ENCODE measurements at regions not wholly inside any gene's neighbourhood (a gene's known extent, or its start where the extent isn't known, plus 50 kb on each side); places are given as distances from the start of the nearest gene placed in this dataset.

DNA sequence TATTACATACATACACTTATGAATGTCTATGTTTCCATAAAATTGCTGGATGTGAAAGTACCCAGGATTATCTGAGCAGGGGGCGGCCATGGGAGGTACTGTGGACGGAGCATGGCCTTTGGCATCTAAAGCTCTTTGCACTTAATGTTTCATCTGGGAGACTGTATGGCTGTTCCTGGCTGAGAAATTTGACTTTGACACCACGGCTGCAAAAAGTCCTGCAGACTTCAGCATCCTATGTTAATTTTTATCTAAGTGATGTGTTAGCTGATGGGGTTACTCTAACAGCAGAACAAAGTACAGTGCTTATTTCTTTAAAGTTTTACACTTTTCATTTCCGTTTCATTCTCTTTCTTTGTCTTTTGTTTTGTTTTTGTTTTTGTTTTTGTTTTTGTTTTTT, 139.8 kb upstream of the STX18 start:
- TF ChIP-seq, protein P1, sequence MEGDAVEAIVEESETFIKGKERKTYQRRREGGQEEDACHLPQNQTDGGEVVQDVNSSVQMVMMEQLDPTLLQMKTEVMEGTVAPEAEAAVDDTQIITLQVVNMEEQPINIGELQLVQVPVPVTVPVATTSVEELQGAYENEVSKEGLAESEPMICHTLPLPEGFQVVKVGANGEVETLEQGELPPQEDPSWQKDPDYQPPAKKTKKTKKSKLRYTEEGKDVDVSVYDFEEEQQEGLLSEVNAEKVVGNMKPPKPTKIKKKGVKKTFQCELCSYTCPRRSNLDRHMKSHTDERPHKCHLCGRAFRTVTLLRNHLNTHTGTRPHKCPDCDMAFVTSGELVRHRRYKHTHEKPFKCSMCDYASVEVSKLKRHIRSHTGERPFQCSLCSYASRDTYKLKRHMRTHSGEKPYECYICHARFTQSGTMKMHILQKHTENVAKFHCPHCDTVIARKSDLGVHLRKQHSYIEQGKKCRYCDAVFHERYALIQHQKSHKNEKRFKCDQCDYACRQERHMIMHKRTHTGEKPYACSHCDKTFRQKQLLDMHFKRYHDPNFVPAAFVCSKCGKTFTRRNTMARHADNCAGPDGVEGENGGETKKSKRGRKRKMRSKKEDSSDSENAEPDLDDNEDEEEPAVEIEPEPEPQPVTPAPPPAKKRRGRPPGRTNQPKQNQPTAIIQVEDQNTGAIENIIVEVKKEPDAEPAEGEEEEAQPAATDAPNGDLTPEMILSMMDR (conservative IDR thresholded peaks at IDR 0.05; ENCODE audit: low read depth, low read length), result no peak
- Histone ChIP-seq H3K4me2 (no peak overlapping the region), H3K9ac (no peak overlapping the region), H3K4me1 (ENCODE audit: low read depth, poor library complexity, severe bottlenecking) (peaks cover 17% of the 10 kb centered on the region), H3K79me2 (ENCODE audit: insufficient read depth, low read depth) (no peaks in the 10 kb centered on the region), H3K36me3 (ENCODE audit: insufficient read depth) (no peaks in the 10 kb centered on the region), H2AFZ (ENCODE audit: low read depth) (no peak overlapping the region), H3K27me3 (ENCODE audit: insufficient read depth, low read depth) (no peaks in the 10 kb centered on the region), H3K27ac (no peak overlapping the region), H4K20me1 (ENCODE audit: insufficient read depth) (no peaks in the 10 kb centered on the region), H3K4me3 (IDR thresholded peaks at IDR 0.05; ENCODE audit: insufficient read depth, low read depth, low read length) (no peak overlapping the region)

DNA sequence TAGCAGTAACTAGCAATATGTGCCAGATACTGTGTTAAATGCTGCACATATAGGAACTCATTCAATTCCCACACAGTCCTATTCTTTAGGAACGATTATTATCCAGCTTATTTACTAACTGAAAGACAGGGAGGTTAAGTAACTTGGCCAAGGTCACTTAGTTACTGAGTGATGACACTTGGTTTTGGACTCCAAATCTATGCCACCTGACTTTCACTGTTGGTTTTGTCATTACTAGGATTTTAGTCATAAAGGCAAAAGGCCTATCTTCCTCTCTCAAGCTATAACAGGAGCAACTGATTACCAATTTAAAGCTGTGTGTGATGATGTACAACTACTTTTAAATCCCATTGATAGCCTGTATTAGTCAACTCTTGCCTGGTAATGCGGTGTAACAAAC, 138.9 kb upstream of the STX18 start:
- no peaks in the 10 kb centered on the region for H3K27me3 ChIP-seq (ENCODE audit: insufficient read depth, low read depth)
- H3K9ac ChIP-seq, result no peak overlapping the region
- H3K4me3 ChIP-seq (IDR thresholded peaks at IDR 0.05; ENCODE audit: insufficient read depth, low read depth, low read length), result no peak overlapping the region
- H3K27ac ChIP-seq, result no peak overlapping the region
- H3K79me2 ChIP-seq (ENCODE audit: insufficient read depth, low read depth), result no peaks in the 10 kb centered on the region
- H2AFZ ChIP-seq (ENCODE audit: low read depth), result no peak overlapping the region
- H3K4me1 ChIP-seq (ENCODE audit: low read depth, poor library complexity, severe bottlenecking), result peaks cover 12% of the 10 kb centered on the region
- no peak overlapping the region for H3K4me2 ChIP-seq
- no peaks in the 10 kb centered on the region for H3K36me3 ChIP-seq (ENCODE audit: insufficient read depth)
- H4K20me1 ChIP-seq (ENCODE audit: insufficient read depth), result no peaks in the 10 kb centered on the region
- TF ChIP-seq, protein P1 (conservative IDR thresholded peaks at IDR 0.05; ENCODE audit: low read depth, low read length), result no peak

DNA sequence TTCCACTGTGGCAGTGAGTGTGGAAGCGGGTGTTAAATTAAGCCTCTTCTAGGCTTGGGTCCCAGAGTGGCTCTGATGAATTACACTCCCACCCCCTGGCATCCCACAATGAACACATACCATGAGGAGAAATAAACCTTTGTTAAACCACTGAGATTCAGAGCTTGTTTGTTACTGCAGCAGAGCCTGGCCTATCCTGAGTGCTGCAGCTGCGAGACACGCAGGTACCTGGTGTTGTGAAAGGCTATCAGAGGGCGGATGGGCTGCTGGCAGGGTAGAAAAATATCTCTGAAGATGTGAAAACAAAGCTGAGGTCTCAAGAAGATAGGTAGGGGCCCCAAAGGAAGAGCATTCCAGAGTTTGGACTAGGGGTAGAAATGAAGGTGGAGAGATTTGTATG, 138.4 kb upstream of the STX18 start:
- TF ChIP-seq, protein P1 (conservative IDR thresholded peaks at IDR 0.05; ENCODE audit: low read depth, low read length), result no peak
- no peaks in the 10 kb centered on the region for H4K20me1 ChIP-seq (ENCODE audit: insufficient read depth)

DNA sequence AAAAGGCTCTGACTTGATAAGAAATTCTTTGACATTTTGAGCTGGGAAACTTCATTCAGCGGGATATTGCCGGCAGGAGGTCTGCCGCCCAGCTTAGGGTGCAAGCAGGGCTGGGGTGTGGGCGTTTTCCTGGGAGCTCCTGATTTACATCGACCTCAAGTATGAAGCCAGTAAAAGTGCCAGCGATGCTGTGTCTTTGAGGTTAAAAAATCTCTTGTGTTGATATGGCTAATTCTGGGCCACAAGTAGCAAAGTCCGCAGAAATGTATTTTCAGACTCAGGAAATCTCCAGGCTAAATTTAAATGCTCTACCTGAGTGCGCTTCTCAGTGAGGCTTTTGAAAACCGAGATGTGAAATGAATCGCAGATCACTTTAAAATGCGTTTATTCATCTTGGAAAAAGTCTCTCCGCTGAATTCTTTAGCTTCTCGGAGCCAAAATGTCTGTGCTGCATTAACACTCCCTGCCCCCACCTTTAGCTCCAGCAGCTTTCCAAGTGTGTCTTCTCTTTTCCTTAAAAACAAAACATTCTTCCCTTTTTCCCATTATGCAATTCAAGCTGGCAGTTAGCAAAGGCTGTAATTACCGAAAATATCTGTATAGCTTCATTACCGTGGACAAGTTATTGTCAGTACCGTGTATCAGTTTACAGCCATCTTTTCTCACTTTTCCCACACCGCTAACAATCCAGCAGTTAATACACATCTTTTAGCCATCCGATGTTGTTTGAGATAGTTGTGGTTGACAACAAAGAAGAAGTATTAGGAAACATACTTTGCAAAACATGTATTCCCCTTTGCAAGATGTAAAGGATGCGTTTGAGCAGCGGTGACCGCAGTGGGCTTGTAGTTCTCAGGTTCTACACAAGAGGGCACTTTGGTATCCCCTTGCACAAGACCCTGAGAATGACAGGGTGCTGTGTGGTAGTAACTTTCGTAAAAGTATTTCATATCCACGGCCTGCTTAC, 136.0 kb upstream of the STX18 start:
- H3K4me2 ChIP-seq, result no peak overlapping the region

More for the DNA sequence above, 138.4 kb upstream of the STX18 start:
- Histone ChIP-seq H3K4me2 (no peak overlapping the region), H3K79me2 (ENCODE audit: insufficient read depth, low read depth) (no peaks in the 10 kb centered on the region), H3K9ac (no peak overlapping the region), H3K27ac (no peak overlapping the region), H3K4me3 (IDR thresholded peaks at IDR 0.05; ENCODE audit: insufficient read depth, low read depth, low read length) (no peak overlapping the region), H2AFZ (ENCODE audit: low read depth) (no peak overlapping the region), H3K4me1 (ENCODE audit: low read depth, poor library complexity, severe bottlenecking) (peaks cover 7% of the 10 kb centered on the region), H3K27me3 (ENCODE audit: insufficient read depth, low read depth) (no peaks in the 10 kb centered on the region), H3K36me3 (ENCODE audit: insufficient read depth) (no peaks in the 10 kb centered on the region)

More for the DNA sequence above, 136.0 kb upstream of the STX18 start:
- no peak overlapping the region for H3K4me3 ChIP-seq (IDR thresholded peaks at IDR 0.05; ENCODE audit: insufficient read depth, low read depth, low read length)
- no peaks in the 10 kb centered on the region for H3K79me2 ChIP-seq (ENCODE audit: insufficient read depth, low read depth)
- H3K36me3 ChIP-seq (ENCODE audit: insufficient read depth), result no peaks in the 10 kb centered on the region
- no peak overlapping the region for H3K27ac ChIP-seq
- H4K20me1 ChIP-seq (ENCODE audit: insufficient read depth), result no peaks in the 10 kb centered on the region
- no peak overlapping the region for H3K9ac ChIP-seq
- no peak overlapping the region for H2AFZ ChIP-seq (ENCODE audit: low read depth)
- TF ChIP-seq, protein P1 (conservative IDR thresholded peaks at IDR 0.05; ENCODE audit: low read depth, low read length), result peak; percentile 33
- H3K4me1 ChIP-seq (ENCODE audit: low read depth, poor library complexity, severe bottlenecking), result no peaks in the 10 kb centered on the region
- H3K27me3 ChIP-seq (ENCODE audit: insufficient read depth, low read depth), result no peaks in the 10 kb centered on the region
